GM12878 (cell line): ENCODE measurements at regions not wholly inside any gene's neighbourhood (a gene's known extent, or its start where the extent isn't known, plus 50 kb on each side); places are given as distances from the start of the nearest gene placed in this dataset.

ENCODE experiments used
- CBX5 ChIP-seq: sonication (generic); IDR thresholded peaks from 2 replicates; pipeline ENCODE4 v1.6.1; 2016; ENCODE audit warnings: low read depth, moderate library complexity, mild to moderate bottlenecking, inconsistent platforms
- CTCF ChIP-seq, 3 experiments: IDR thresholded peaks in 2 of 3; conservative IDR thresholded peaks in 1 of 3; 2 replicates each; pipeline ENCODE4 v1.5.1; 2011; ENCODE audit warnings: low read depth in 3 of 3, low read length in 3 of 3, mild to moderate bottlenecking in 3 of 3, control low read depth in 2 of 3, moderate library complexity in 2 of 3, inconsistent platforms in 1 of 3, mixed read lengths in 1 of 3; ENCODE audit not compliant: control insufficient read depth in 2 of 3, insufficient read depth in 1 of 3; ENCODE audit errors: extremely low read depth in 1 of 3
- MAX ChIP-seq: IDR thresholded peaks from 2 replicates; pipeline ENCODE4 v1.6.1; 2012; ENCODE audit warnings: low read depth, low read length, improper control_type of control experiment
- POLR2AphosphoS5 ChIP-seq: IDR thresholded peaks from 2 replicates; pipeline ENCODE4 v1.6.1; 2011; ENCODE audit warnings: mild to moderate bottlenecking, low read length, inconsistent platforms
- ZBTB33 ChIP-seq: fragments of 450-650 bp; IDR thresholded peaks from 2 replicates; pipeline ENCODE4 v1.6.1; 2017; ENCODE audit warnings: mild to moderate bottlenecking

GRCh38 chr4:11507920-11508319 is 79.2 kb upstream of the HS3ST1 start:
- TF ChIP-seq MAX (no peak), CBX5 (no peak), POLR2AphosphoS5 (no peak), ZBTB33 (no peak), CTCF (IDR thresholded peaks at IDR 0.05 in 2 of 3, conservative IDR thresholded peaks at IDR 0.05 in 1 of 3; ENCODE audit: control insufficient read depth in 2 of 3, extremely low read depth in 1 of 3, insufficient read depth in 1 of 3, low read depth in 3 of 3, low read length in 3 of 3) (no peak)
